ENCODE measurements at regions not wholly inside any gene's neighbourhood (a gene's known extent, or its start where the extent isn't known, plus 50 kb on each side); places are given as distances from the start of the nearest gene placed in this dataset.

GRCh38 chr18:46273861-46274260 is 169.7 kb downstream of the HAUS1 start:
- TF ChIP-seq GATA2 (IDR thresholded peaks at IDR 0.05; ENCODE audit: insufficient read depth, insufficient read length, low read depth, low read length) (no peak), FOS (IDR thresholded peaks at IDR 0.05; ENCODE audit: borderline replicate concordance, insufficient read depth, low read length) (no peak), EZH2 (IDR thresholded peaks at IDR 0.05; ENCODE audit: borderline replicate concordance, low read depth, low read length, severe bottlenecking) (no peak), POLR2AphosphoS5 (IDR thresholded peaks at IDR 0.05; ENCODE audit: insufficient read depth, low read depth, low read length) (no peak), POLR2A (IDR thresholded peaks at IDR 0.05; ENCODE audit: low read depth, low read length) (no peak), CTCF (IDR thresholded peaks at IDR 0.05; ENCODE audit: extremely low read depth in 1 of 2, insufficient read depth in 1 of 2, low read depth in 1 of 2, low read length in 2 of 2) (no peak), MYC (IDR thresholded peaks at IDR 0.05; ENCODE audit: low read depth, low read length) (no peak), JUN (IDR thresholded peaks at IDR 0.05; ENCODE audit: borderline replicate concordance, insufficient read depth, insufficient read length, low read depth) (no peak)
- TF ChIP-seq, protein P1, sequence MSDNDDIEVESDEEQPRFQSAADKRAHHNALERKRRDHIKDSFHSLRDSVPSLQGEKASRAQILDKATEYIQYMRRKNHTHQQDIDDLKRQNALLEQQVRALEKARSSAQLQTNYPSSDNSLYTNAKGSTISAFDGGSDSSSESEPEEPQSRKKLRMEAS (IDR thresholded peaks at IDR 0.05; ENCODE audit: insufficient read depth, insufficient read length): no peak
- FAIRE-seq (no peak), DNase-seq (ENCODE audit: low read depth, low spot score) (no peak)
- Histone ChIP-seq H3K36me3 (ENCODE audit: control insufficient read depth in 2 of 2, extremely low read depth in 1 of 2, insufficient read depth in 2 of 2, low read length in 2 of 2) (no peaks in the 10 kb centered on the region), H3K27me3 (ENCODE audit: control insufficient read depth in 2 of 2, insufficient read depth in 2 of 2, low read length in 2 of 2) (no peaks in the 10 kb centered on the region), H2AFZ (ENCODE audit: low read depth, low read length) (no peak overlapping the region), H3K9ac (replicated peaks; ENCODE audit: extremely low read depth, insufficient read depth, low read length) (no peak overlapping the region), H3K9me3 (replicated peaks; ENCODE audit: control insufficient read depth, insufficient read depth, low read length) (no peaks in the 10 kb centered on the region), H3K27ac (ENCODE audit: insufficient read depth, low read depth, low read length) (no peak overlapping the region), H3K79me2 (ENCODE audit: control insufficient read depth, insufficient read depth, low read length) (no peaks in the 10 kb centered on the region), H3K4me2 (ENCODE audit: insufficient read depth, low read length) (no peak overlapping the region), H3K4me3 (replicated peaks in 1 of 3; ENCODE audit: insufficient read depth in 1 of 3, low read depth in 1 of 3, low read length in 3 of 3) (no peak overlapping the region), H3K9me1 (replicated peaks; ENCODE audit: control insufficient read depth, extremely low read depth, insufficient read depth, low read length) (no peaks in the 10 kb centered on the region), H4K20me1 (replicated peaks; ENCODE audit: control insufficient read depth, extremely low read depth, insufficient read depth, low read length) (no peaks in the 10 kb centered on the region), H3K4me1 (ENCODE audit: control insufficient read depth, extremely low read depth, insufficient read depth, low read length) (peaks cover 3% of the 10 kb centered on the region)
- CTCF ChIA-PET: interaction anchor here (2.5 kb wide), 2 partner anchors 7 to 100 kb away, joined by 10 to 11 read pairs; a partner anchor contains a TSS
- no TSS peak for BruUV-seq (replicated peaks)
- POLR2A ChIA-PET: no interaction called here
- dilution Hi-C loops (cut with MboI; ENCODE audit: extremely low pct_ligation_motif_present, low sequenced_read_pairs): no loop called here
- intact Hi-C loops (cut with micrococcal nuclease): no loop called here
